Panc1 (cell line): ENCODE measurements at regions not wholly inside any gene's neighbourhood (a gene's known extent, or its start where the extent isn't known, plus 50 kb on each side); places are given as distances from the start of the nearest gene placed in this dataset.

ENCODE experiments used
- TCF7L2 ChIP-seq: IDR thresholded peaks from 2 replicates; pipeline ENCODE4 v1.6.1; 2011; ENCODE audit warnings: mild to moderate bottlenecking, low read depth, low read length, inconsistent platforms
- TF ChIP-seq, protein P1 (sequence below): fragments of 450-650 bp; IDR thresholded peaks from 2 replicates; pipeline ENCODE4 v1.5.1; 2017; ENCODE audit warnings: mild to moderate bottlenecking

DNA sequence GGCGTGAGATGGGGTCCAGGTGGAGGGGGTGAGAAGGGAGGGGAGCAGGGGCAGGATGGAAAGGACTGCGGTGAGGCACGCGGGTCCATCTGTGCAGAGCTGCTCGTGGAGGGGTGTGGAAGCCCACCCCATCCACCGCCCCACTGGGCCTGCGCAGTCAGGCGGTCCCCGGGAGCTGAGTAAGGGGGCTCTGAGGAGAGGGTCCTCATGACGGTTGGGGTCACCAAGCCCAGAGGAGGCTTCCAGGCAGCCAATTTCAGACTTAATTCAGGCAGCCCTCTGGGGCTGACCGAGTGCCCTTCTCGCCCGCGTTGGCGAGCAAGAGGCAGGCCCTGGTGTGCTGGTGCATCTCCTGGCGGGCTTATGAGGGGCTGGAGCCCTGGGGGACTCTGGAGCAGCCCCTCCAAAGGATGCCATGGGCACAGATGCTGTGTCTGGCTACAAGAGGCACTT lies 115.5 kb downstream of the KIF26A start:
- no peak for TF ChIP-seq TCF7L2
- TF ChIP-seq, protein P1, sequence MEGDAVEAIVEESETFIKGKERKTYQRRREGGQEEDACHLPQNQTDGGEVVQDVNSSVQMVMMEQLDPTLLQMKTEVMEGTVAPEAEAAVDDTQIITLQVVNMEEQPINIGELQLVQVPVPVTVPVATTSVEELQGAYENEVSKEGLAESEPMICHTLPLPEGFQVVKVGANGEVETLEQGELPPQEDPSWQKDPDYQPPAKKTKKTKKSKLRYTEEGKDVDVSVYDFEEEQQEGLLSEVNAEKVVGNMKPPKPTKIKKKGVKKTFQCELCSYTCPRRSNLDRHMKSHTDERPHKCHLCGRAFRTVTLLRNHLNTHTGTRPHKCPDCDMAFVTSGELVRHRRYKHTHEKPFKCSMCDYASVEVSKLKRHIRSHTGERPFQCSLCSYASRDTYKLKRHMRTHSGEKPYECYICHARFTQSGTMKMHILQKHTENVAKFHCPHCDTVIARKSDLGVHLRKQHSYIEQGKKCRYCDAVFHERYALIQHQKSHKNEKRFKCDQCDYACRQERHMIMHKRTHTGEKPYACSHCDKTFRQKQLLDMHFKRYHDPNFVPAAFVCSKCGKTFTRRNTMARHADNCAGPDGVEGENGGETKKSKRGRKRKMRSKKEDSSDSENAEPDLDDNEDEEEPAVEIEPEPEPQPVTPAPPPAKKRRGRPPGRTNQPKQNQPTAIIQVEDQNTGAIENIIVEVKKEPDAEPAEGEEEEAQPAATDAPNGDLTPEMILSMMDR = no peak
